SU-DHL-6 (cell line): ENCODE measurements at regions not wholly inside any gene's neighbourhood (a gene's known extent, or its start where the extent isn't known, plus 50 kb on each side); places are given as distances from the start of the nearest gene placed in this dataset.

Experiments used
- EZH2phosphoT487 ChIP-seq: fragments of 200-600 bp; sonication (generic), shearing (Covaris generic); conservative IDR thresholded peaks from 2 replicates; pipeline ENCODE4 v1.6.1; 2018; ENCODE audit warnings: mild to moderate bottlenecking, antibody characterized with exemption, low read length, moderate library complexity, mixed read lengths
- TF ChIP-seq, protein P1 (sequence below): fragments of 200-600 bp; sonication (generic); IDR thresholded peaks from one replicate; pipeline ENCODE4 v1.5.1; 2017; ENCODE audit warnings: antibody characterized with exemption, mild to moderate bottlenecking, low read length, moderate library complexity; ENCODE audit not compliant: insufficient read depth, poor library complexity, severe bottlenecking

DNA sequence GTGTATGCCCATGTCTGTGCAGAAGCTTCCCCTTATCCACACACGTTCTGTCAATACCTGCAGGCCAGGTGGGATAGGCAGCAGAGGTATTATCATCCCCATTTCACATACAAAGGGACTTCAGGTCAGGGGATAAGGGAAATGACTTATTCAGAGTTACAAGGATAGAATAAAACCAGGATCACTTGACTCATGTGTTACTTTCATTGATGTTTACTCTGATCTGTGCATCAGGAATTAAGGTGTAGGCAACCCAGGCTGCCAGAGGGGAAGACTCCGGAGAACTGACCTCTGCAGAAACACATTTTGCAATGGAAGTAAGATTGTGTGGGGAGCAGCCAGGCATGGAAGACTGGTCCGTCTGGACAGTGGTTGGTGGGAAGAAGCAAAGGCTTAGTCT is 74.2 kb upstream of the FSTL4 start:
- TF ChIP-seq, protein P1, sequence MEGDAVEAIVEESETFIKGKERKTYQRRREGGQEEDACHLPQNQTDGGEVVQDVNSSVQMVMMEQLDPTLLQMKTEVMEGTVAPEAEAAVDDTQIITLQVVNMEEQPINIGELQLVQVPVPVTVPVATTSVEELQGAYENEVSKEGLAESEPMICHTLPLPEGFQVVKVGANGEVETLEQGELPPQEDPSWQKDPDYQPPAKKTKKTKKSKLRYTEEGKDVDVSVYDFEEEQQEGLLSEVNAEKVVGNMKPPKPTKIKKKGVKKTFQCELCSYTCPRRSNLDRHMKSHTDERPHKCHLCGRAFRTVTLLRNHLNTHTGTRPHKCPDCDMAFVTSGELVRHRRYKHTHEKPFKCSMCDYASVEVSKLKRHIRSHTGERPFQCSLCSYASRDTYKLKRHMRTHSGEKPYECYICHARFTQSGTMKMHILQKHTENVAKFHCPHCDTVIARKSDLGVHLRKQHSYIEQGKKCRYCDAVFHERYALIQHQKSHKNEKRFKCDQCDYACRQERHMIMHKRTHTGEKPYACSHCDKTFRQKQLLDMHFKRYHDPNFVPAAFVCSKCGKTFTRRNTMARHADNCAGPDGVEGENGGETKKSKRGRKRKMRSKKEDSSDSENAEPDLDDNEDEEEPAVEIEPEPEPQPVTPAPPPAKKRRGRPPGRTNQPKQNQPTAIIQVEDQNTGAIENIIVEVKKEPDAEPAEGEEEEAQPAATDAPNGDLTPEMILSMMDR, result no peak
- no peak for TF ChIP-seq EZH2phosphoT487
